GM10266 (cell line): ENCODE measurements at regions not wholly inside any gene's neighbourhood (a gene's known extent, or its start where the extent isn't known, plus 50 kb on each side); places are given as distances from the start of the nearest gene placed in this dataset.

Experiments used
- DNase-seq: peaks from one replicate; pipeline ENCODE4 v3.0.0; 2012; ENCODE audit errors: extremely low spot score
- CTCF ChIP-seq: IDR thresholded peaks from 2 replicates; pipeline ENCODE4 v1.5.1; 2012; ENCODE audit warnings: mild to moderate bottlenecking, low read depth; ENCODE audit not compliant: control insufficient read depth, insufficient read depth; ENCODE audit errors: missing control alignments

- no peak for DNase-seq
- no peak for TF ChIP-seq CTCF
Observed at GRCh38 chr5:68749077-68749476, 344.7 kb upstream of the SLC30A5 start.

- TF ChIP-seq CTCF: no peak
- DNase-seq: no peak
Observed at GRCh38 chr5:68749631-68750030, 344.2 kb upstream of the SLC30A5 start.

- DNase-seq: no peak
- no peak for TF ChIP-seq CTCF
Observed at GRCh38 chr5:68751661-68752060, 342.2 kb upstream of the SLC30A5 start.

GRCh38 chr5:68754536-68754935 lies 339.3 kb upstream of the SLC30A5 start:
- DNase-seq: no peak
- no peak for TF ChIP-seq CTCF

- TF ChIP-seq CTCF: no peak
- no peak for DNase-seq
Observed at GRCh38 chr5:68755293-68755692, 338.5 kb upstream of the SLC30A5 start.

GRCh38 chr5:68757006-68757405 lies 336.8 kb upstream of the SLC30A5 start:
- TF ChIP-seq CTCF: no peak

GRCh38 chr5:68757626-68758212 lies 336.1 kb upstream of the SLC30A5 start:
- DNase-seq: no peak
- TF ChIP-seq CTCF: no peak

More at GRCh38 chr5:68757006-68757405, 336.8 kb upstream of the SLC30A5 start:
- no peak for DNase-seq
